SIG-M5 treated with dmso at 0.1 percent for 504 hours (cell line): ENCODE measurements at regions not wholly inside any gene's neighbourhood (a gene's known extent, or its start where the extent isn't known, plus 50 kb on each side); places are given as distances from the start of the nearest gene placed in this dataset.
A peak's percentile ranks its signal among the peaks of the same experiment; 100 is the strongest.

Source experiments
- DNase-seq: peaks from one replicate; lab custom pipeline; 2025; ENCODE audit not compliant: unreplicated experiment; lab: John Stamatoyannopoulos, UW

DNA sequence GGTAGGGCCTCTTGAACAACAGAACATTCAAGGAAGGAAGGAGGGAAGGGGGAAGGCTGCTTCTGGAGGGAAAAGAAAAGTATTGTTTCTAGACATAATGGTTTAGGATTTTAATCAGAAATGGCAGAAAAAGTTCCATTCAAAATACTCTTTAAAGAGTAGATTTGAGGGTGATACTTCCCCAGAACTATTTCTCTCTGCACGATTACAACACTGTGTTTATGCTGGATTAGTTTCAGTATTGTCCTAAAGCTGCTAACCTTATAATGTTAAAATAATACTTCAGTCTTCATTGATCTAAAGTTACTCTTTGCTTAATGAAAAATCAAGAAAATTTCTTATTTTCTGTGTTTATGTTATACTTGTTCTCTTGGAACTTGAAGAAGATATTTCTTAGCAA is 1026.3 kb upstream of the PABPC4L start:
- DNase-seq = no peak

DNA sequence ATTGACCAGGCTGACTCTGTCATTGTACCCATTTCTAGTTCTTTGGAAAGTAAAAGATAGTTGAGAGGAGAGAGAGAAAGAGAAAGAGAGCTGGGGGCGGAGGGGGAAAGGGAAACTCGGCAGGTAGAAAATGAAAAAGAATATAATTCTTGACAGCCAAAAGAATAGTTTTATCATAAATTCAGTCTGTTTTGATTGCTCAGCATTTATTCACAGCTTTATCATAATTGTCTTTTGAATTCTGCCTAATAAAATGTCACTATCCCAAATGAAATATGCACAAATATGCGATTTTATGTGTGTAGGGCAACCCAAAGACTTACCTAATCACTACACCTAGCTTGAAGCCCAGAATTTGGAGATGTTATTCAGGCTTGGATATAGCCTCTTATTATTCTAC is 1024.0 kb upstream of the PABPC4L start:
- DNase-seq = no peak

DNA sequence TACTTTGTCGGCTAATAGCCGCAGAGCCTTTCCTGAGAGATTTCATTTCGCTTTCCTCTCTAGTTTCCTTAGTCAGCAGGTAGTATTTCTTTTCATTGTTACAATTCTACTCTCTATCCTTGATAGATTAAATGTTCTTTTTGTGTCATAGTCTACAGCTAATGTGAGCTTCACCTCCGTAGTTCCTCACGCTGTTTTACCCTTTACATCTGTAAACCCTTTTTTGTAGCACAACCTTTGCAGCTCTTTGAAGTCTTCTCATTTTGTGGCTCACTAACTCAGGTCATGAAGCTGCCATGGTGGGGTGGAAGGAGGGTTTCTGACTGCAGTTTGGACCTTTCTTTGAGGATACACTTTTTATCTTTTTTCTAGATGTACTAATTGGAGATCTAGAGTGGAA is 1008.8 kb upstream of the PABPC4L start:
- no peak for DNase-seq

DNA sequence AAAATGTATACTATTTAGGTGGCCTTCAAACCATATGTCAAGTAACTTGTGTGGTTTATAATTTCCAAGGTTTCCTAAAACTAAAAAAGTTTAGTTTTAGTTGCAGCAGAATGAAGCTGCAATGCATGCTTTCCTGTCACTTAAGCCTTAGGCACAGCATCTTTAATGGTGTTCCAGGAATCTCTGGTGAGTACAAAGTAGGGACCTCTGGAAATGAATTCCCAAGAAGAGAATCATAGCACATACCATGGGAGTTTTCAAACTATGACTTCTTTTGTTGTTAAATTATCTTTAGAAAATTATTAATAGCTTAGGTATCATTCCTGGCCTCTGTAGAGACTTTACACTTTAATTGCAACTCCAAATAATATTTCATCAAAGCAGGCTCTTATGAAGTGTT is 1005.9 kb upstream of the PABPC4L start:
- DNase-seq = no peak

DNA sequence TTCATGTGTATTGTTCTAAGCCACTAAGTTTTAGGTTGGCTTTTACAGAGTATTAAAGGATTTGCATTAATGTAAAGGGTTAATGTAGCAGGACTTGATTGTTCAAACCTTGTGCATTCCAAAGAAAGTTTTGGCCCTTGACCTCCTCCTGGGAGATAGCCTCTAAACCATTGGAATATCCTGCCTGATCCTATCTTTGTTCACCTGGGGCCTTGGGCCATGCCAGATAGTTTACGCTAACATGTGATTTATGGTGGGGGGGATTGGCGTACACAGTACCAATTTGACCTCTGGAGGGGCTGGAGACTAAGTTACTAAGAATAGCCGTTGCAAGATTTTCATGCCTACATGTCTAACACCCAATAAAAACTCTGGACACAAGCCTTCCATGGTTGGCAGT is 1002.7 kb upstream of the PABPC4L start:
- no peak for DNase-seq

DNA sequence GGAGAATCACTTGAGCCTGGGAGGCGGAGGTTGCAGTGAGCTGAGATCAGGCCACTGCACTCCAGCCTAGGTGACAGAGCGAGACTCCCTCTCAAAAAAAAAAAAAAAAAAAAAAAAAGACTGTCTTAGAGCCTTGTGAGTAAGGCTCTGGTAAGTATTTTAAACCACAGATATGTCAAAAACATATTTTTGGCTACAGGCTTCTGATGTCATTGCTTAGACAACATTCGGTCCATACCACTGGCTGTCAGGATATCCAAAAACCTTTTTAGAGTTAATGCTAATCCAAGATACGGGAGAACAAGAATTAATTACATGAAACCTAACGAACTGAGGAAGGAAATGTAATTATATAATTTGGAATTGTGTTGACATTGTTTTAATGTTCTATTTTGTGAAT is 999.5 kb upstream of the PABPC4L start:
- DNase-seq = no peak

DNA sequence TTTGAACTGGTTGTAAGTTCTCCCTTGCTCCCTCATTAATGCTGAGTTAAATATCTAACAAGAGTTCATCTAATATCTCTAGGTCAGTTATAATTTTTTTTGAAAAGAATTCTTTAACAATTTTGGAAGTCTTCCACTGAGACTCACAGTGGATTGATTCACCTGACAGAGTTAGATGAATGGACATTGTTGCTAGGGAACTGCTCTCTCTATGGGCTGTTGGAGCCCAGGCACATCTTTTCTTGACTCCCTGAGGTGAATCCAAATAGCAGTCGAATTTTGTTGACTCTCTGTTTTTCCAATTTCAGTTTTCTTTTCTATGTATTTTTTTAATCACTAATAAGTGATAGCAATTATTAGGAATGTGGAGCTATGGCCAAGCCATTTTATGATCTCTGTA is 996.1 kb upstream of the PABPC4L start:
- no peak for DNase-seq

DNA sequence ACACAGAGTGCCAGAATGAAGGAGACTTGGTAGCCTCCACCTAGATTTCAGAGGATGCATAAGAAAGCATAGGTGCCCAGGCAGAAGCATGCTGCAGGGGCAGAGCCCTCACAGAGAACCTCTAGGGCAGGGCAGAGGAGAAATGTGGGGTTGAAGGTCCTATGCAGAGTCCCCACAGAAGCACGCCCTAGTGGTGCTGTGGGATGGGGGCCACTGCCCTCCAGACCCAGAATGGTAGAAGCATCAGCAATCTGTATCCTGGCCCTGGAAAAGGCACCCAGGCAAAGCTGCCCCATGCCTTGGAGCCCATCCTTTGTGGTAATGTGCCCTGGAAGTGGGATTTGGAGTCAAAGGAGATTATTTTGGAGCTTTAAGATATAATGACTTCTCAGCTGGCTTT is 992.9 kb upstream of the PABPC4L start:
- no peak for DNase-seq

DNA sequence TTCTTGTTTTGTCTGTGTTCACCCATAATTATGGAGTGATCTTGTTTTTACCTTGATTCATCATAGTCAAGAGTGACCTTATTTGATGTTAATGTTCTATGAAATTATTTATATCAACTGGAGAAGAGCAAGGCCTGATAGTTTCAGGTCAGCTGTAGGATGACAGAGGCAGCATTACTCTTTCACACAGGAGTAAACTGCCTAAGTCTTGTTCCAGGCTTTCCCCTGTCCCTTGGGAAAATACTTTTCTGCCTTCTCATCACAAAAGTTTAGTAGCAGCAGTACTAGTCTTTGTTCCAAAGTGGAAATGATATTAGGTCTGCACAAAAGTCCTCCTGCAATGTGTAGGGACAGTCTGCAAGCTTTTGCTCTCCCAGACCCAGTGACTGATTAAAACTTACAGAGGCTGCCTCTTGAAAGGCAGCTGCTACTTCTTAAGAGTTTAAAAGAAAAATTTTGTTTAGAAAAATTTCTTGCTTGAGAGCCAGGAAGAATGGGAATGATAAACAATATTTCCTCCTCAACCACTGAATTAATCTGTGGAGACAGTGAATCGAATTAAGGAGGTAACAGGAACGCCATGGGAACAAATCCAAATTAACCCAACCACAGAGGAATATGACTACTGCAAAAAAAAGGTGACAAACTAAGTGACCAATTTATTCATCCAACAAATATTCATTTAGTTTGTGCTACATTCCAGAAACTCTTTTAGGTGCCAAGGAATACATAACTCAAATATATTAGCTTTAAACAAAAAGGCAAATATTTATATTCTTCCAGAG is 991.4 kb upstream of the PABPC4L start:
- DNase-seq = no peak

DNA sequence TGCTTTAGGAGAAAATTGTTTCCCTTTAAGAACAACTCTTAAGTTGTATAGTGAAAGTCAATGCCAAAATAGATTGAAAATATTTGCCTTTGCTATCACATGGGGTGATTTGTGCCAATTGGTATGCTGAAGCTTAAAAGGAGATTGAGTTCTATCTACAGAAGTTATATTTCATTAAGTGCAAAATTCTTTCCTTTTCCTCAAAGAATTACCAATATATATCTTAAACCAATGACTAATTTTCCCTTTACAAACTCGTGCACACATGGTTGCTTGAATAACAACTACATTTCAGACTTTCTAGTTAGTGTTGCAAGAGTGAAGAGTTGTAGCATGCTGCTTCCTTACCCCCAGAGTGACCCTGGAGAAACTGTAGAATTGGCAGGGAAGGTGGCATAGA is 990.0 kb upstream of the PABPC4L start:
- no peak for DNase-seq

DNA sequence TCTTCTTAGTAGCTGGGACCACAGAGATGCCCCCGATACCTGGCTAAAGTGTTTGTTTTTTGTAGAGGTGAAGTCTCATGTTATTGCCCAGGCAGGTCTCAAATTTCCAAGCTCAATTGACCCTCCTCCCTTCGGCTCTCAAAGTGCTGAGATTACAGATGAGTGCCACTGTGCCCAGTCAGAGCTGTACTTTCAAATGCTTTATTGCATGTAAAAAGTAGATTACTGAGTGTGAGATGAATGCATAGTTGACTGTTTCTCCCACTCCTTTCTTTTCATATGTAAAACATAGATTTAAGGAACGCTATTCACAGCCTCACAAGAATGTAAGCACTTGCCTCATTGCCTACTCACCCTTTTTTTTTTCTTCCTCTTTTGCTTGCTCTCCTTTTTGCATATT is 984.4 kb upstream of the PABPC4L start:
- peak; percentile 17 for DNase-seq

DNA sequence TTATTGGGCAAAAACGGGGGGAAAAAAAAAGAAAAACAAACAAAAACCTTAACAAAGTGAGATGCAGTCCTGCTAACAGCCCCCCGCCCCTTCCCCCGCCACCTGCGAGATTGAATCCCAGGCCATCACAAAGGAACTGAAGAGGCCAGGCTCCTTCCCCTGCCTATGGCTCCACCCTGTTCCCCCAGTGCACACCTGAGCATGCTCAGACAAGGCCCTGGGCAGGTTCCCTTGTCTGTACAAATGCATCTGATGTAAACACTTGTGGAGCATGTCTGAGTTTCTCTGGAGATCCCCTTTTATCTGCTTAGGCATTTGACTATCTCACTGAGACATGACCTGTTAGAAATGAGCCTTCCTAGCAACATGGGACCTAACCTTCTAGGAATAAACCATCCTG is 983.7 kb upstream of the PABPC4L start:
- no peak for DNase-seq

DNA sequence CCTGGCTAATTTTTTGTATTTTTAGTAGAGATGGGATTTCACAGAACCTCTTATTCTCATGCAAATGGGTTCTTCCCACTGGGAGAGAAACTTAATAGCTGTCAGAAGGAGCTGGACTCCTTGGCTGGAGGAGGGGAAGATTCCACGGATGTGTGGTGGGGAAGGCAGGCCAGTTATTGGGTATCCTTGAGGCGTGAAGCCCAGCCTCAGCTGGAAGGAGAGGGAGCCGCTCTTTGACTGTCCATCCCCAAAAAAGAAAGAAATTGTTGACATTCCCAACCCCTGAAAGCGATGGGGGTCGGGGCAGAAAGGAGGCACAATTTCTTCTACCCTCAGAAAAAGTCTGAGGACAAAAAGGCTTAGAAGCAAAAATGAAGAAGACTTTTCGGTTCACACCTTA is 983.1 kb upstream of the PABPC4L start:
- no peak for DNase-seq

DNA sequence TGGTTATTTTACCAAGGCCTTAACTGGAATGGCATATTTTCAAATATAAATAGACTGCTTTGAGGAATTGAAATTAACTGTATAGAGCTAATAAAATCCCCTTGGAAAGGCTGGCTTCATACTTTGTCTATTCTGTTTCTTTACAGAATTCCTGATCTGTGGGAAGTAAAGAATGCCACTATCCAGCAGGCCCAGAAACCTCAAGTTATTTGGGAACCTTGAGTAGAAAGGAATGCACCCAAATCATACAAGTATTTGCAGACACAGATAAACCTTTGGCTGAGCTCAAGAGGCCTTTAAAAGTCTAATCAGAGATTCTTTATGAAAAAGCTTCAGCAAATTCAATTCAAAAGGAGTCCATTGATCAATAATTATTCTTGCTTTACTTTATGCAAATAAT is 975.7 kb upstream of the PABPC4L start:
- no peak for DNase-seq

DNA sequence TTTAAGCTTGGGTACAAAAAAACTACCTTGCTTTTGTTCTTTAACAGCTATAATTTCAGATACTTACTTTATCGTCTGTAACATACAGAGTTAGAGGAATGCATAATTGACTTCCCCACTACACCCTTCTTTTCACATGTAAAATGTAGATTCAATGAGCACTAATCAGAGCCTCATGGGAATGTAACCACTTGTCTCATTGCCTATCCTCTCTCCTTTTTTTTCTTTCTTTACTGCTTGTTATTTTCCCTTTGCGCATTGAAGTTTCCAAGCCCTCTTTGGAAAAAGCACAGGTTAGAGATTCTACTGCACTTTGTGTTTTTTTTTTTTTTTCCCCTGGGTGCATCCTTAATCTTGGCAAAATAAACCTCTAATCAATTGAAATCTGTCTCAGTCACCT is 965.1 kb upstream of the PABPC4L start:
- DNase-seq = no peak

DNA sequence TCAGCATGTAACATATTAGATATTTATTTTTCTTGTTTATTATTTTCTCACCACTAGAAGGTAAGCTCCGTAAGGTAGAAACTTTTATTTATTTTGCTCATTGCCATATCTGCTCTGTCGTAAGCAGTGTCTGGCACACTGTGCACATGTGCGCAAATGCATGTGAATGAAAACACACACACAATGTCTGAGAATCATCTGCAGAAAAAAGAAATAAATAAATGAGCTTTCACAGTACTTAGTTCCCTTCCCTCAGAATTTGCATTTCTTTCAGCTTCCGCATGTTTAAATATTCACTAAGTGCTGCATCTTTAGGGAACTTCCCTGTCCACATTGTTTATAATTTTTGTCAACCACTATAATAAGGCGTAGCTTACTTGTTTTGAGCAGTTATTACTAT is 963.0 kb upstream of the PABPC4L start:
- no peak for DNase-seq

DNA sequence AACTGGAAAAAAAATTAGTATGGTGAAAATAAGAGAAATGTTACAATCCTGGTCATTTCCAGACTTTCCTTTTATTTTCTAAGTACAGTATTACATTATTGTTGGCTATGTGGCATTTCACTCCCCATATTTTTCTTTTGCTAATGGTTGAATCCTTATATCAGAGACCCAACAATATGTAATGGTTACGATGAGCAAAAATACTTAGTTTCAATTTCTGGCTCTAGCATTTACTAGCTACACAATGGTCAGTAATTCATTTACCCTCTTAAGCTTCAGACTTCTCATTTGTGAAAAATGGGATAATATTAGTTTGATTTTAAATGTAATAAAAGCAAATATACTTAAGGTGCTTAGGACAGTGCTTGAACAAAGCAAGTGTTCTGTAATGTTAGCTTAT is 942.9 kb upstream of the PABPC4L start:
- no peak for DNase-seq

DNA sequence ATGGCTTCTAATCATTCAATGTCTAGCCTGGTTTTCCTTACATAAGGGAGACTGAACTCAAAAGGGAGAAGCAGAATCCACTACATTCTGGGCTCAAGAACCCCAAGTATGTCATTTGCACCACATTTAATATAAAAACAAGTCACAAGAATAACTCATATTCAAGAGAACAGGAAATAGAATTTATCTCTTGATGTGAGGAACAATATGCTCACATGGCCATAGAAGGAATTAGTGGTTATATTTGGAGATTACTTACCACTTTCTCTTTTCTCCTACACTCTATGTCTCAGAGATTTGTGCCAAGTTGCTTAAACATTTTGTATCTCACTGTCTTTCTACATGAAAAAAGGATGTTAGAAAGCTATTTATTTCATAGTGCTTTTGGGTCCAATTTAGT is 922.6 kb upstream of the PABPC4L start:
- no peak for DNase-seq

DNA sequence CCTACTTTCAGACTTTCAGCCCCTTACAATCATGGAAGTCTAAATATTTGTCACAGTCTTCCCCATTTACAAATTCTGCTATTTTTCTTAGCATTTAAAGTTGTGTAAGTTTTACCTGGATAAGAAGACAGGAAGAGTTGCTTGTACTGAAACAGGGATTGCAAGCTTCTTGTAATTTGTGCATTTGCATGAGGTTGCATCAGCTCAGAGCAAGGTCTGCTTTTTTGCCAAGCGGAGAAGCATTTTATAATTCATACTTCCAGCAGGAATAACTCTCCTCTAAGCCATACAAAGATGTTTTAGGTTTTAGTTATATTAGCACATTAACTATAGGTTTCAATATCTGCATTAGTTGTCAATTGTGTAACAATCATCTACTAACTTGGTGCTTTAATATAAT is 922.0 kb upstream of the PABPC4L start:
- DNase-seq = no peak

DNA sequence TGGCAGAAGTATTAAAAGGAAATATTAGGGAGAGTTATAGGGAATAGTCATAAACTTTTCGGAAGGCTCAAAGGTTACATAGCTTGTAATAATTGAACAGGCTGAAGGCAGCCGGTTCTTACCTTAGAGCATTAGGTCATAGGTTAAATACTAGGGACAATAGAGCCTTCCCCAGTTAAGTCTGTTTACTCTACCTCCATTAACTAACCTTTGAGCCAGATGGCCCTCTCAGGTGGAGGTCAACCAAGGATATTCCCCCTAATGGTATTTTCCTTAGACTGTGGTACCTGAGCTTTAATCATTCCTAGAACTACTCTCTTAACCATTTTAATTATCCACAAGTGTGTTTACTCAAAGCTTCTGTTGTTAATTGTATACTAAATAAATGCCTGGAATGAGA is 920.9 kb upstream of the PABPC4L start:
- DNase-seq = no peak

DNA sequence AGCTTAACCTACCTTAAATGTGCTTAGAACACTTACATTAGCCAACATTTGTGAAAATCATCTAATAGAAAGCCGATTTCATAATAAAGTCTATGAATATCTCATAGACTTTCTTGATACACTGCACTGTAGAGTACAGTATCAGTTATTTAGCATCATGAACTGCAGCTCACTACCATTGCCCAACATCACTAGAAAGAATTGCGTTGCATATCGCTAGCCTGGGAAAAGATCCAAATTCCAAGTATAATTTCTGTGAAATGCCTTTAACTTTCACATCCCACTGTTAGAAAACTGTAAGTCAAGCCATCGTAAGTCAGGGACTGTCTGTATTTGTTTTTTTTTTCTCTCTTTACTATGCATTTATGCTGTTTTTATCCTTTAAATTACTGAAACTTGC is 918.6 kb upstream of the PABPC4L start:
- no peak for DNase-seq

DNA sequence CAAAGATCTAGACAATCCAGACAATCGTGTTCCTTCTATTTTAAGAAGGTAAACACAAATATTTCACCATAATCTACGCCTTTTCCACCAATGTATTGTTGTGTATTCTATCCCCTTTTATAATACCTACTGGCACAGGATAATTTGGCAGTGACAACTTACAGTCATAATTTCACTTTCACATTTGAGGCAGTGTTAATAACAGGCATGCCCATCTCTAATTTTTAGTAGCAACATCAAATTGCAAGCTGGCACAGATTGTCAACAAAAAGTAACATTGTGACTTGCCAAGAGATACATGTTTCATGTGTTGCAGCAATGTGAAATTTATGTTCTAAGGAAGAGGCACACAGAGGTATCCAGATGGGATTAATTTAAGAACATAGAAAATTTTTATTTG is 912.5 kb upstream of the PABPC4L start:
- DNase-seq = no peak

DNA sequence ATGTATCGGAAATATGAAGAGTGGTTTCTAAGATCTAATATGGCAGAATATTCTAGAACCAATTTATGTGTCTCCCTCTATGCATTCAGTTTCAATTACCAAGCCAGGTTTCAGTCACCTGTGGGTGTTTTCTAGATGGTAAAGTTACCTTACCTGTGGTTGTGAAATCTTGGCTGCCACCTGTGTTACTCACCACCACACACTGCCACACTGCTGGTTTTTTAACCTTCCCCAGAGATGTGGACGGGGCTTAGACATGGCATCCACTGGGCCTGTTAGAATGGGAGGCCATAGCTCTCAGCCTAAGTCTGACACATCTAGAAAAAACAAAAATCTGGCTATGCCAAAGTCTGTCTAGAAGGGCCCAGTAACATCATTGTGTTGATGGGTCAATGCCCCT is 896.5 kb upstream of the PABPC4L start:
- no peak for DNase-seq

DNA sequence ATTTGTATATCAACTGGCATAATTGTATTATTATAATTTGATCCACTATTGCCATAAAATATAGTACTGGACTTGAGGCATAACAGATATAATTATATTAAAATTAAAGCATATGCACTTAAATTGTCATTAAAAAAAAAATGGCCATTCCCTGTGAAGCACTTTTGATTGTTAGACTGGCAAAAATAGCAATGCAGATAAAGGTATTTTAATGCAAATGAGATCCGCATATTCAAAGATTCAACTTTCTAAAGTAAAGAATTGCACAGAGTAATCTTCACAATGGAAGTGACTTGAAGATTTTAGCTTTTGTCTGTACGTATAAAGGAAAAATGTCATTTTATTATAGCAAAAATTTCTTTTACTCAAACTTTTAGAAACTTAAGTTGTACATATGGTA is 871.8 kb upstream of the PABPC4L start:
- DNase-seq = no peak
